ENCODE measurements at regions not wholly inside any gene's neighbourhood (a gene's known extent, or its start where the extent isn't known, plus 50 kb on each side); places are given as distances from the start of the nearest gene placed in this dataset.

DNA sequence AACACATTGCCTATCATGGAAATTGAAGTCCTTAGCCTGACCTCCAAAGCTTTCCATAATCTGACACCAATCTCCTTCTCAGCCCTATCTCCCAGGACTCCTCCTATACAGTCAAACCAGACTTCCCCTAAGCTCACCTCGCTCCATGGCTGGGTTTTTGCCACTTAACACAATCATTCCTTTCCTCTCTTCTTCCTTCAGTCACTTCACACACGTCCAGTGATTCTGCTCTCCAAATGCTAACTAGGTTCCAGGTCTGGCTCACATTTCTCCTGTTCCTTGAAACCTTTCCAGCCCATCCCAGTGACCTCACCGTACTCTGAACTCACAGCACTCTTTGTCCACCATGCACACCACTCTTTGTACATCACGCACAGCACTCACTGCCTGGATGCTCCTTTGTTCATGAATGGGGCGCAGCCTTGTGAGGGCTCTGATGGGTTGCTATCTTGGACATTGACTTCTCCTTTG, 98.4 kb downstream of the GLUL start:
- ChIA-PET POLR2A (no interaction called here), CTCF (no interaction called here)
- Mint-ChIP-seq H3K36me3 (ENCODE audit: low read depth) (no peaks in the 10 kb centered on the region), H3K27ac (no peak overlapping the region), H3K9me3 (ENCODE audit: low read depth) (no peaks in the 10 kb centered on the region), H3K4me1 (no peaks in the 10 kb centered on the region), H3K27me3 (no peaks in the 10 kb centered on the region), H3K4me3 (no peak overlapping the region)
- intact Hi-C loops (cut with DNase I, micrococcal nuclease) = no loop called here
- DNase-seq (no peak), ATAC-seq (no peak)

DNA sequence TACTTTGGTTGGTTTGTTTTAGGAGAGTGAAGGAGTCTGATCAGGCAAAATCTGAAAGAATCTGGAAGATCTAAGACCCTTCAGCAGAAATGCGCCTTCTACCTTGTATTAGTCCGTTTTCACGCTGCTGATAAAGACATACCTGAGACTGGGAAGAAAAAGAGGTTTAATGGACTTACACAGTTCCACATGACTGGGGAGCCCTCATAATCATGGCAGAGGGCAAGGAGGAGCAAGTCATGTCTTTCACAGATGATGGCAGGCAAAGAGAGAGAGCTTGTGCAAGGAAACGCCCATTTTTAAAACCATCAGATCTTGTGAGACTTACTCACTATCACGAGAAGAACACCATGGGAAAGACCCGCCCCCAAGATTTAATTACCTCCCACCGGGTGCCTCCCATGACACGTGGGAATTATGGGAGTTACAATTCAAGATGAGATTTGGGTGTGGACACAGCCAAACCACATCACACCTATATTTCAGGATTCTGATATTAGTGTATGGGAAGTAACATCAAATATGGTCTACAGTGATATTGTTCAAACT, 99.3 kb downstream of the GLUL start:
- no peaks in the 10 kb centered on the region for H3K27me3 Mint-ChIP-seq
- H3K4me3 Mint-ChIP-seq = no peak overlapping the region
- H3K9me3 Mint-ChIP-seq (ENCODE audit: low read depth) = no peaks in the 10 kb centered on the region
- no peaks in the 10 kb centered on the region for H3K4me1 Mint-ChIP-seq
- ATAC-seq (no peak), DNase-seq (no peak)
- intact Hi-C loops (cut with DNase I, micrococcal nuclease) = no loop called here
- CTCF ChIA-PET = interaction anchor here (1.0 kb wide), 1 partner anchor 9 kb away, joined by 3 read pairs; no protein-coding TSS in a partner anchor
- H3K27ac Mint-ChIP-seq = no peak overlapping the region
- H3K36me3 Mint-ChIP-seq (ENCODE audit: low read depth) = no peaks in the 10 kb centered on the region
- POLR2A ChIA-PET = no interaction called here

- DNase-seq (no peak), ATAC-seq (no peak)
- POLR2A ChIA-PET = no interaction called here
- CTCF ChIA-PET = interaction anchor here (1.0 kb wide), 1 partner anchor 9 kb away, joined by 3 read pairs; no protein-coding TSS in a partner anchor
- Mint-ChIP-seq H3K27ac (no peak overlapping the region), H3K27me3 (no peaks in the 10 kb centered on the region), H3K4me1 (no peaks in the 10 kb centered on the region), H3K4me3 (no peak overlapping the region), H3K9me3 (ENCODE audit: low read depth) (no peaks in the 10 kb centered on the region), H3K36me3 (ENCODE audit: low read depth) (no peaks in the 10 kb centered on the region)
- intact Hi-C loops (cut with DNase I, micrococcal nuclease) = no loop called here
These were observed 99.9 kb downstream of the GLUL start for GRCh38 chr1:182291584-182292192.

GRCh38 chr1:182288749-182289604, 102.6 kb downstream of the GLUL start:
- DNase-seq (no peak), ATAC-seq (no peak)
- Mint-ChIP-seq H3K4me1 (peaks cover 7% of the 10 kb centered on the region), H3K27me3 (no peaks in the 10 kb centered on the region), H3K36me3 (ENCODE audit: low read depth) (no peaks in the 10 kb centered on the region), H3K27ac (no peak overlapping the region), H3K9me3 (ENCODE audit: low read depth) (no peaks in the 10 kb centered on the region), H3K4me3 (no peak overlapping the region)
- intact Hi-C loops (cut with DNase I, micrococcal nuclease) = no loop called here
- CTCF ChIA-PET = interaction anchor here (0.7 to 2.0 kb wide), 4 partner anchors 10 to 145 kb away, joined by 3 to 5 read pairs (median 4); no protein-coding TSS in a partner anchor
- POLR2A ChIA-PET = interaction anchor here (0.7 kb wide), 1 partner anchor 13 kb away, joined by 3 read pairs; no protein-coding TSS in a partner anchor

GRCh38 chr1:182286761-182287160, 104.8 kb downstream of the GLUL start:
- DNase-seq (no peak), ATAC-seq (no peak)
- H3K27me3 Mint-ChIP-seq = no peaks in the 10 kb centered on the region
- H3K36me3 Mint-ChIP-seq (ENCODE audit: low read depth) = no peaks in the 10 kb centered on the region
- H3K4me3 Mint-ChIP-seq = no peak overlapping the region
- no peak overlapping the region for H3K27ac Mint-ChIP-seq
- ChIA-PET CTCF (no interaction called here), POLR2A (no interaction called here)
- intact Hi-C loops (cut with DNase I, micrococcal nuclease) = no loop called here
- no peaks in the 10 kb centered on the region for H3K9me3 Mint-ChIP-seq (ENCODE audit: low read depth)
- peaks cover 9% of the 10 kb centered on the region for H3K4me1 Mint-ChIP-seq

DNA sequence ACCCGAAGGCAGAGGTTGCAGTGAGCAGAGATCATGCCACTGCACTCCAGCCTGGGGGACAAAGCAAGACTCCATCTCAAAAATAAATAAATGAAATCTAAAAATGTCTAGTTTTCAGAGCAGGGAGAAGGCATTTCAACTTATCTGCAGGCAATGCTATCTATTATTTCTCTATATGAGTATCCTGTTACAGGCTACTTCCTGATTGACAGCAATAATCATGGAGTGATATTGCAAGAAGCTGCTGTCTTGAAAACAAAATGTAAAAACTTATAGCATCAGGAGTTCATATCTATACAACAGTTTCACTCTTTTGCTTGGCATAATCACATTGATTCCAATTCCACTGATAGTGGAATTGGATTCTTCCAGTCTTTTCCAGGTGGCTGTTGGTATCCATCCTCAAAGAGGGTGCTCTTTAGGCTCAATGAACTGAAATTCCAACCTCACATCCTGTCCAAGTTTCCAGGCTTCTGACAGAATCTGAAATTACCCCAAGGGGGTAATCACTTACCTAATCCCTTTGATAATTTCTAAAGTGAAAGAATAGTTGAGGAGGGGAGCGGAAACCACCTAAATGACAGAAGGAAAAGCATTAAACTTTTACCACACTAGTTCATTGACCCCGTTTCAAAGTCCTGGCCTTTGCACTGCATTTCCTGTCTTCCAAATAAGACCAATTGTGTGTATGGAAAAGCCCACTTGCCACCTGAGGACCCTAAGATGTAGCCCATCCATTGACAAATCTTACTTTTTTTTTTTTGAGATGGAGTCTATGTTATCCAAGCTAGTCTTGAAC, 107.6 kb downstream of the GLUL start:
- CTCF ChIA-PET = interaction anchor here (0.6 kb wide), 1 partner anchor 165 kb away, joined by 3 read pairs; no protein-coding TSS in a partner anchor
- Mint-ChIP-seq H3K36me3 (ENCODE audit: low read depth) (no peaks in the 10 kb centered on the region), H3K4me1 (peaks cover 9% of the 10 kb centered on the region), H3K9me3 (ENCODE audit: low read depth) (no peaks in the 10 kb centered on the region), H3K27ac (no peak overlapping the region), H3K4me3 (no peak overlapping the region), H3K27me3 (no peaks in the 10 kb centered on the region)
- POLR2A ChIA-PET = no interaction called here
- no peak for ATAC-seq
- DNase-seq = no peak
- intact Hi-C loops (cut with DNase I, micrococcal nuclease) = no loop called here

GRCh38 chr1:182281541-182281940, 110.0 kb downstream of the GLUL start:
- Mint-ChIP-seq H3K9me3 (ENCODE audit: low read depth) (no peaks in the 10 kb centered on the region), H3K4me3 (no peak overlapping the region), H3K4me1 (peaks cover 9% of the 10 kb centered on the region), H3K27me3 (no peaks in the 10 kb centered on the region), H3K27ac (no peak overlapping the region), H3K36me3 (ENCODE audit: low read depth) (no peaks in the 10 kb centered on the region)
- DNase-seq = no peak
- ChIA-PET POLR2A (no interaction called here), CTCF (no interaction called here)
- no peak for ATAC-seq
- intact Hi-C loops (cut with DNase I, micrococcal nuclease) = no loop called here

- H3K27me3 Mint-ChIP-seq = no peaks in the 10 kb centered on the region
- ATAC-seq (no peak), DNase-seq (no peak)
- no peak overlapping the region for H3K4me3 Mint-ChIP-seq
- intact Hi-C loops (cut with DNase I, micrococcal nuclease) = no loop called here
- CTCF ChIA-PET = interaction anchor here (0.7 kb wide), 1 partner anchor 948 kb away, joined by 4 read pairs; no protein-coding TSS in a partner anchor
- POLR2A ChIA-PET = no interaction called here
- H3K9me3 Mint-ChIP-seq (ENCODE audit: low read depth) = no peaks in the 10 kb centered on the region
- peaks cover 9% of the 10 kb centered on the region for H3K4me1 Mint-ChIP-seq
- H3K27ac Mint-ChIP-seq = no peak overlapping the region
- H3K36me3 Mint-ChIP-seq (ENCODE audit: low read depth) = no peaks in the 10 kb centered on the region
These were observed 111.1 kb downstream of the GLUL start for GRCh38 chr1:182280504-182280900.

DNA sequence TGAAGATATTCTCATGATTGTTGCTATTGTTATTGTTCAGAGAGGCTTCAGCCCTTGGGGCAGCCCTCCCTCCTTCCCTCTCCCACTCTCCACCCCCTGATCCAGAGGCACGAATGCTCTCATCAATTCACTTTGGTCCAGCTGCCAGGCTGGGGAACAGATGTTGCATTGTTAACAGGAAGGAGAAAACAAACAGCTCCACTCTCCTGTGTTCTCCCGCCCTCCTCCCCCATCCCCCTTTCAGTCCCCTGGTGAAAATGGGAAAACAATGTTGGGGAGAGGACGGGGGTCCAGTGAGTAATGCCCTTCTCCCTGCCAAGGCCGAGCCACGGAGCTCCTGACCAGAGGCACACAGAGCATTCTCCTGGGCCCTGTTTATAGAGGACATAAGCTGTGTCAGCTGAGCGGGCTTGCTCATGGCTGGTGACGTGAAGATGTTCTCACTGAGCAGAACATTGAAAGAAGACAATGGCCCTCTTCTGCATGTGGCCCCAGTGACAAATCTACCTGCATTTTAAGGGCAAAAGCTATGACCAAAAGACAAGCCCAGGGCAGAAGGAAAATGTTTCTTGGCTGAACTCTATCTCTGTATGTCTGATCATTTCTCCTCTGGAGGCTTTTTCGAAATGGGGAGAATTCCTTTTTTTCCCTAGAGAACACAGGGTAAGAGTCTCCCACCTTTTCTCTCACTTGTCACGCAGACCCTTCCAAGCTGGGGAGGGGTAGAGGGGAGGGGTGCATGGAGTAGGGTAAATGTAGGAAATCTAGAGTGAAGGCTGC, 111.7 kb downstream of the GLUL start:
- Mint-ChIP-seq H3K27me3 (no peaks in the 10 kb centered on the region), H3K36me3 (ENCODE audit: low read depth) (no peaks in the 10 kb centered on the region), H3K4me1 (peaks cover 9% of the 10 kb centered on the region), H3K9me3 (ENCODE audit: low read depth) (no peaks in the 10 kb centered on the region), H3K27ac (no peak overlapping the region), H3K4me3 (no peak overlapping the region)
- no peak for DNase-seq
- intact Hi-C loops (cut with DNase I, micrococcal nuclease) = no loop called here
- ChIA-PET CTCF (interaction anchor here (0.7 to 1.0 kb wide), 2 partner anchors 8 to 948 kb away, joined by 3 to 4 read pairs; no protein-coding TSS in a partner anchor), POLR2A (no interaction called here)
- ATAC-seq = no peak

GRCh38 chr1:182279302-182279701, 112.3 kb downstream of the GLUL start:
- peaks cover 5% of the 10 kb centered on the region for H3K4me1 Mint-ChIP-seq
- H3K9me3 Mint-ChIP-seq (ENCODE audit: low read depth) = no peaks in the 10 kb centered on the region
- no peaks in the 10 kb centered on the region for H3K27me3 Mint-ChIP-seq
- DNase-seq (no peak), ATAC-seq (no peak)
- H3K4me3 Mint-ChIP-seq = no peak overlapping the region
- CTCF ChIA-PET = interaction anchor here (1.0 kb wide), 1 partner anchor 9 kb away, joined by 3 read pairs; no protein-coding TSS in a partner anchor
- intact Hi-C loops (cut with DNase I, micrococcal nuclease) = no loop called here
- POLR2A ChIA-PET = no interaction called here
- no peak overlapping the region for H3K27ac Mint-ChIP-seq
- no peaks in the 10 kb centered on the region for H3K36me3 Mint-ChIP-seq (ENCODE audit: low read depth)
